B cell (primary cell): ENCODE measurements at regions not wholly inside any gene's neighbourhood (a gene's known extent, or its start where the extent isn't known, plus 50 kb on each side); places are given as distances from the start of the nearest gene placed in this dataset.

ENCODE experiments used
- ATAC-seq: fragments of 200-7000 bp; cut with Tn5 transposase; one replicate; pipeline ENCODE4 v1.10.0; 2021; ENCODE audit warnings: low read depth, mild to moderate bottlenecking, moderate number of reproducible peaks, moderate library complexity
- CTCF ChIA-PET: fragments of 350-600 bp; sonication (Branson Sonifier 250); formaldehyde crosslinking; loops from one replicate; lab custom pipeline; 2021; ENCODE audit warnings: antibody characterized with exemption, inconsistent platforms; lab: Charles Lee
- POLR2A ChIA-PET: fragments of 350-600 bp; sonication (Branson Sonifier 250); formaldehyde crosslinking; loops from one replicate; lab custom pipeline; 2021; ENCODE audit warnings: antibody characterized with exemption; lab: Charles Lee
- DNase-seq: peaks from one replicate; pipeline ENCODE4 v3.0.0; 2013
- H2AFZ ChIP-seq: 2 replicates; pipeline ENCODE4 v1.6.1; 2012; ENCODE audit warnings: mild to moderate bottlenecking, low read depth, low read length; ENCODE audit not compliant: insufficient read depth, poor library complexity, severe bottlenecking
- H3K27ac ChIP-seq, 2 donors: 1 replicate in 1 of 2; 2 replicates in 1 of 2; pipeline ENCODE4 v1.5.1; 2012 to 2013; ENCODE audit warnings: low read length in 2 of 2, mild to moderate bottlenecking in 2 of 2, moderate library complexity in 1 of 2
- H3K27me3 ChIP-seq, 4 experiments: fragments of 200-600 bp in 1 of 4; sonication (generic) in 1 of 4; replicated peaks in 1 of 4; 1 replicate in 2 of 4; 2 replicates in 2 of 4; pipeline versions ENCODE4 v1.6.1 to v1.7.0; 2013 to 2016; ENCODE audit warnings: low read length in 3 of 4, mild to moderate bottlenecking in 2 of 4, mixed read lengths in 1 of 4, moderate library complexity in 1 of 4; ENCODE audit not compliant: insufficient read depth in 4 of 4, control insufficient read depth in 3 of 4; ENCODE audit errors: control extremely low read depth in 1 of 4
- H3K36me3 ChIP-seq, 2 experiments: replicated peaks in 1 of 2; 1 replicate in 1 of 2; 2 replicates in 1 of 2; pipeline versions ENCODE4 v1.6.1 to v1.7.1; 2013; ENCODE audit warnings: low read length in 1 of 2; ENCODE audit not compliant: insufficient read depth in 2 of 2, control insufficient read depth in 1 of 2; ENCODE audit errors: control extremely low read depth in 1 of 2, extremely low read depth in 1 of 2
- H3K4me1 ChIP-seq, 2 donors: fragments of 200-600 bp in 1 of 2; sonication (generic) in 1 of 2; 1 replicate in 1 of 2; 2 replicates in 1 of 2; pipeline versions ENCODE4 v1.5.1 to v1.6.1; 2013 to 2017; ENCODE audit warnings: low read length in 2 of 2; ENCODE audit not compliant: control insufficient read depth in 2 of 2, insufficient read depth in 2 of 2
- H3K4me2 ChIP-seq: replicated peaks from 2 replicates; pipeline ENCODE3; 2012; ENCODE audit warnings: mild to moderate bottlenecking, low read depth, low read length; ENCODE audit not compliant: poor library complexity, severe bottlenecking
- H3K4me3 ChIP-seq, 5 experiments: fragments of 200-600 bp in 1 of 5; sonication (generic) in 1 of 5; 1 replicate in 3 of 5; 2 replicates in 2 of 5; pipeline versions ENCODE4 v1.5.1 to v1.7.0; 2011 to 2016; ENCODE audit warnings: low read length in 4 of 5, mild to moderate bottlenecking in 4 of 5, low read depth in 2 of 5, control low read depth in 1 of 5, moderate library complexity in 1 of 5; ENCODE audit not compliant: insufficient read depth in 1 of 5; ENCODE audit errors: control extremely low read depth in 1 of 5, extremely low read depth in 1 of 5
- H3K79me2 ChIP-seq: fragments of 200-600 bp; sonication (generic); one replicate; pipeline ENCODE4 v1.6.0; 2016; ENCODE audit warnings: low read length; ENCODE audit not compliant: control insufficient read depth, insufficient read depth
- H3K9ac ChIP-seq: fragments of 200-600 bp; sonication (generic); 2 replicates; pipeline ENCODE4 v1.6.1; 2017; ENCODE audit warnings: mild to moderate bottlenecking, low read length, moderate library complexity
- H3K9me3 ChIP-seq, 3 donors: one replicate each; pipeline versions ENCODE4 v1.6.1 to v1.7.1; 2013; ENCODE audit warnings: low read length in 2 of 3; ENCODE audit not compliant: control insufficient read depth in 2 of 3, insufficient read depth in 1 of 3; ENCODE audit errors: control extremely low read depth in 1 of 3
- H4K20me1 ChIP-seq: 2 replicates; pipeline ENCODE4 v1.6.0; 2012; ENCODE audit warnings: mild to moderate bottlenecking, low read length; ENCODE audit not compliant: insufficient read depth, control insufficient read depth, poor library complexity, severe bottlenecking
- H3K27ac Mint-ChIP-seq: one replicate; pipeline ENCODE4 v1.8.0; 2021; ENCODE audit warnings: mixed read lengths
- H3K27me3 Mint-ChIP-seq: one replicate; pipeline ENCODE4 v1.8.0; 2021; ENCODE audit warnings: mixed read lengths
- H3K4me1 Mint-ChIP-seq: one replicate; pipeline ENCODE4 v1.8.0; 2021; ENCODE audit warnings: mixed read lengths
- H3K4me3 Mint-ChIP-seq: one replicate; pipeline ENCODE4 v1.8.0; 2021; ENCODE audit warnings: mixed read lengths
- H3K9me3 Mint-ChIP-seq: one replicate; pipeline ENCODE4 v1.8.0; 2022; ENCODE audit warnings: mixed read lengths; ENCODE audit not compliant: insufficient read depth
- CTCF ChIP-seq: fragments of 200-600 bp; IDR thresholded peaks from one replicate; pipeline ENCODE4 v1.8.0; 2022; ENCODE audit warnings: antibody characterized with exemption, mild to moderate bottlenecking
- EZH2 ChIP-seq: IDR thresholded peaks from 2 replicates; pipeline ENCODE4 v1.6.1; 2012; ENCODE audit warnings: borderline replicate concordance, low read depth, mild to moderate bottlenecking, moderate library complexity, low read length; ENCODE audit not compliant: insufficient read depth, poor library complexity, severe bottlenecking
- WGBS: methylation state at CpG from one replicate; pipeline ENCODE4 v1.1.5; 2013; ENCODE audit warnings: missing lambda C conversion rate; ENCODE audit not compliant: insufficient coverage; 5-methylcytosine and 5-hydroxymethylcytosine counted together
- intact Hi-C: fragments of 100-400 bp; cut with micrococcal nuclease; formaldehyde crosslinking; loops from one replicate; pipeline ENCODE4 v1.10.0; 2022

- no peak overlapping the region for H3K27ac ChIP-seq
- no peak overlapping the region for H3K9ac ChIP-seq
- no peaks in the 10 kb centered on the region for H3K27me3 ChIP-seq
- H3K4me1 ChIP-seq = no peaks in the 10 kb centered on the region
- H3K4me2 ChIP-seq = no peak overlapping the region
- no peaks in the 10 kb centered on the region for H3K36me3 ChIP-seq
- CTCF ChIA-PET = no interaction called here
- no peak overlapping the region for H3K4me3 Mint-ChIP-seq
- TF ChIP-seq CTCF = no peak
- no peak for TF ChIP-seq EZH2
- POLR2A ChIA-PET = no interaction called here
- no peaks in the 10 kb centered on the region for H3K9me3 ChIP-seq
- H4K20me1 ChIP-seq = no peaks in the 10 kb centered on the region
- no peak overlapping the region for H3K27ac Mint-ChIP-seq
- H3K9me3 Mint-ChIP-seq = no peaks in the 10 kb centered on the region
- ATAC-seq (no peak), DNase-seq (no peak)
- no peaks in the 10 kb centered on the region for H3K79me2 ChIP-seq
- WGBS = no CpG with 5 or more reads among the region's 2 CpGs
- H3K4me3 ChIP-seq = no peak overlapping the region
- intact Hi-C loops = no loop called here
- H3K27me3 Mint-ChIP-seq = no peaks in the 10 kb centered on the region
- H2AFZ ChIP-seq = no peak overlapping the region
- H3K4me1 Mint-ChIP-seq = no peaks in the 10 kb centered on the region
These were observed 381.8 kb upstream of the THBS1 start for GRCh38 chr15:39199076-39199475.

GRCh38 chr15:39200586-39200985, 380.3 kb upstream of the THBS1 start:
- ChIA-PET CTCF (no interaction called here), POLR2A (no interaction called here)
- H3K4me3 ChIP-seq = no peak overlapping the region
- no peak for ATAC-seq
- H3K4me1 ChIP-seq = no peaks in the 10 kb centered on the region
- no peaks in the 10 kb centered on the region for H3K9me3 ChIP-seq
- H3K4me3 Mint-ChIP-seq = no peak overlapping the region
- H4K20me1 ChIP-seq = no peaks in the 10 kb centered on the region
- intact Hi-C loops = no loop called here
- no peak overlapping the region for H3K27ac Mint-ChIP-seq
- H2AFZ ChIP-seq = no peak overlapping the region
- no peak for DNase-seq
- no peaks in the 10 kb centered on the region for H3K27me3 ChIP-seq
- H3K4me1 Mint-ChIP-seq = no peaks in the 10 kb centered on the region
- no peaks in the 10 kb centered on the region for H3K79me2 ChIP-seq
- H3K27ac ChIP-seq = no peak overlapping the region
- TF ChIP-seq CTCF (no peak), EZH2 (no peak)
- H3K27me3 Mint-ChIP-seq = no peaks in the 10 kb centered on the region
- H3K9me3 Mint-ChIP-seq = no peaks in the 10 kb centered on the region
- no peak overlapping the region for H3K4me2 ChIP-seq
- H3K9ac ChIP-seq = no peak overlapping the region
- H3K36me3 ChIP-seq = no peaks in the 10 kb centered on the region
